Fibroblast of lung (primary cell): ENCODE measurements at regions not wholly inside any gene's neighbourhood (a gene's known extent, or its start where the extent isn't known, plus 50 kb on each side); places are given as distances from the start of the nearest gene placed in this dataset.

Experiments
- DNase-seq, 2 donors: peaks; one replicate each; pipeline versions ENCODE4 v3.0.0 to v3.0.0-alpha.2; 2010; ENCODE audit warnings: low read depth in 2 of 2
- H2AFZ ChIP-seq: 2 replicates; pipeline ENCODE4 v1.5.1; 2012; ENCODE audit warnings: low read length, control low read depth, inconsistent platforms
- H3K27ac ChIP-seq: 2 replicates; pipeline ENCODE4 v1.5.1; 2011; ENCODE audit warnings: low read length, control low read depth; ENCODE audit not compliant: insufficient read depth
- H3K27me3 ChIP-seq: 2 replicates; pipeline ENCODE4 v1.5.1; 2011; ENCODE audit warnings: mild to moderate bottlenecking, low read length; ENCODE audit not compliant: control insufficient read depth, insufficient read depth
- H3K36me3 ChIP-seq: 2 replicates; pipeline ENCODE4 v1.5.1; 2011; ENCODE audit warnings: low read length; ENCODE audit not compliant: control insufficient read depth, insufficient read depth
- H3K4me1 ChIP-seq: 2 replicates; pipeline ENCODE4 v1.5.1; 2011; ENCODE audit warnings: low read length; ENCODE audit not compliant: control insufficient read depth, insufficient read depth; ENCODE audit errors: extremely low read depth
- H3K4me2 ChIP-seq: 2 replicates; pipeline ENCODE4 v1.5.1; 2011; ENCODE audit warnings: low read length, control low read depth; ENCODE audit not compliant: insufficient read depth; ENCODE audit errors: extremely low read depth
- H3K4me3 ChIP-seq, 4 experiments: fragments of 200-600 bp in 1 of 4; sonication (generic) in 1 of 4; replicated peaks in 1 of 4; 2 replicates each; pipeline ENCODE4 v1.5.1; 2011 to 2016; ENCODE audit warnings: low read length in 4 of 4, low read depth in 3 of 4, mild to moderate bottlenecking in 3 of 4, control low read depth in 2 of 4, inconsistent platforms in 1 of 4, mixed read lengths in 1 of 4; ENCODE audit not compliant: insufficient read depth in 1 of 4; ENCODE audit errors: control extremely low read depth in 1 of 4
- H3K79me2 ChIP-seq: 2 replicates; pipeline ENCODE4 v1.5.1; 2012; ENCODE audit warnings: mild to moderate bottlenecking, low read length, inconsistent platforms; ENCODE audit not compliant: control insufficient read depth, insufficient read depth
- H3K9ac ChIP-seq: 2 replicates; pipeline ENCODE4 v1.5.1; 2011; ENCODE audit warnings: mild to moderate bottlenecking, low read length, control low read depth; ENCODE audit not compliant: insufficient read depth
- H3K9me3 ChIP-seq: 2 replicates; pipeline ENCODE4 v1.5.1; 2012; ENCODE audit warnings: low read depth, low read length; ENCODE audit not compliant: control insufficient read depth, insufficient read depth
- H4K20me1 ChIP-seq: 2 replicates; pipeline ENCODE4 v1.5.1; 2011; ENCODE audit warnings: low read length; ENCODE audit not compliant: control insufficient read depth, insufficient read depth; ENCODE audit errors: extremely low read depth
- CTCF ChIP-seq, 2 donors: IDR thresholded peaks in 1 of 2; conservative IDR thresholded peaks in 1 of 2; 1 replicate in 1 of 2; 2 replicates in 1 of 2; pipeline ENCODE4 v1.5.1; 2011 to 2012; ENCODE audit warnings: low read length in 2 of 2, control low read depth in 1 of 2, inconsistent platforms in 1 of 2, low read depth in 1 of 2, mild to moderate bottlenecking in 1 of 2
- EZH2 ChIP-seq: IDR thresholded peaks from 2 replicates; pipeline ENCODE4 v1.5.1; 2012; ENCODE audit warnings: low read length, control low read depth, mild to moderate bottlenecking; ENCODE audit errors: missing control alignments

DNA sequence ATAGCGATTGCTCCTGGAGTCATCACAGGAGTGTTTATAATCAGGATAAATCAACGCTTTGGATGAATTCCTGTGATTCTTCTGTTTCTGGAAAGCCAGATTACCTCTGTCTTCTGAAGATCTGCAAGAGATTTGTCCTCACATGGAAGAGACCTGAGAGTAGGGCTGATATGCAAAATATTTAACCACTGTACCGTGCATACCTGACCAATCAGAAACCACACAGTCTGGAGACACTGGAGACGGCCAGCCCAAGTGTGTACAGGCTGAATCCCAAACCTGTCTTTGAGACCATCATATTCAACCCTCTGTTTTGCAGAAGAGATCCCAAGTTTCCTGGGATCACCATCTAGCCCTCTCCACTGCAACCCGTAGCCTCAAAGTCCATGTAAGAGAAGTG is 50.4 kb upstream of the WT1 start:
- H2AFZ ChIP-seq = no peak overlapping the region
- no peak overlapping the region for H3K9ac ChIP-seq
- no peaks in the 10 kb centered on the region for H3K9me3 ChIP-seq
- no peaks in the 10 kb centered on the region for H4K20me1 ChIP-seq
- no peak overlapping the region for H3K4me3 ChIP-seq
- no peak for DNase-seq
- H3K4me2 ChIP-seq = no peak overlapping the region
- no peaks in the 10 kb centered on the region for H3K27me3 ChIP-seq
- H3K27ac ChIP-seq = no peak overlapping the region
- TF ChIP-seq EZH2 = no peak
- no peak for TF ChIP-seq CTCF (conservative IDR thresholded peaks at IDR 0.05 in 1 of 2, IDR thresholded peaks at IDR 0.05 in 1 of 2; ENCODE audit: low read depth in 1 of 2, low read length in 2 of 2)
- no peaks in the 10 kb centered on the region for H3K79me2 ChIP-seq
- no peaks in the 10 kb centered on the region for H3K36me3 ChIP-seq
- no peaks in the 10 kb centered on the region for H3K4me1 ChIP-seq
